ENCODE measurements at regions not wholly inside any gene's neighbourhood (a gene's known extent, or its start where the extent isn't known, plus 50 kb on each side); places are given as distances from the start of the nearest gene placed in this dataset.

DNA sequence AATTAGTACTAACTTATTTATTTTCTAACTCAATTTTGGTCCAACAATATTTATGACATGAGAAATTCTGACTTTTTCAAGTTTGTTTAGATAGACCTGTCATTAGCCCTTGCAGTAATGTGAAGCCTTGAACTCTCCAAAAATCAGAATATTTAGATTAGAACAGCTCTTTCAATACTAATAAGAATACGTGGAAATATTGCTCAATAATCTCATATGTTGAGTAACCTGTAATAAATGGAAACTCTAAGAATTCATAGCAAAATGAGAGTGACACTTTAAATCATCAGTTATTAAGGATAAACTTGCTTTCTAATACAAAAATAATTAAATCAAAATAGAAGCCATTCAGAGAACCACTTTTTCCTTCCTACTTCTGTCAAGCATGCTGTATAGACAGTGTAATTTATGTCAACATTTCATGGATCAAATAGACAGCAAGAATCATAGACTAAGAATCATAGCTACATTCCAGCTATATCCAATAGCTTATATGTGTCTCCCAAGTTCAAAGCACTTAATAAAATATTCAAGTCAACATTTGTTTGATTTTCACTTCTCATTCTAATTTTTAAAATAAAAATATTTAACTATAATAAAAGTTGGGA, 710.3 kb upstream of the SOX11 start:
- TF ChIP-seq, protein P1, sequence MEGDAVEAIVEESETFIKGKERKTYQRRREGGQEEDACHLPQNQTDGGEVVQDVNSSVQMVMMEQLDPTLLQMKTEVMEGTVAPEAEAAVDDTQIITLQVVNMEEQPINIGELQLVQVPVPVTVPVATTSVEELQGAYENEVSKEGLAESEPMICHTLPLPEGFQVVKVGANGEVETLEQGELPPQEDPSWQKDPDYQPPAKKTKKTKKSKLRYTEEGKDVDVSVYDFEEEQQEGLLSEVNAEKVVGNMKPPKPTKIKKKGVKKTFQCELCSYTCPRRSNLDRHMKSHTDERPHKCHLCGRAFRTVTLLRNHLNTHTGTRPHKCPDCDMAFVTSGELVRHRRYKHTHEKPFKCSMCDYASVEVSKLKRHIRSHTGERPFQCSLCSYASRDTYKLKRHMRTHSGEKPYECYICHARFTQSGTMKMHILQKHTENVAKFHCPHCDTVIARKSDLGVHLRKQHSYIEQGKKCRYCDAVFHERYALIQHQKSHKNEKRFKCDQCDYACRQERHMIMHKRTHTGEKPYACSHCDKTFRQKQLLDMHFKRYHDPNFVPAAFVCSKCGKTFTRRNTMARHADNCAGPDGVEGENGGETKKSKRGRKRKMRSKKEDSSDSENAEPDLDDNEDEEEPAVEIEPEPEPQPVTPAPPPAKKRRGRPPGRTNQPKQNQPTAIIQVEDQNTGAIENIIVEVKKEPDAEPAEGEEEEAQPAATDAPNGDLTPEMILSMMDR (IDR thresholded peaks at IDR 0.05) = no peak
- no peak for TF ChIP-seq POLR2A (IDR thresholded peaks at IDR 0.05)

Measured in breast epithelium (tissue), 3 donors.